ENCODE measurements at regions not wholly inside any gene's neighbourhood (a gene's known extent, or its start where the extent isn't known, plus 50 kb on each side); places are given as distances from the start of the nearest gene placed in this dataset.

GRCh38 chr16:16956376-16956775, 514.4 kb downstream of the XYLT1 start:
- TF ChIP-seq CTCF (IDR thresholded peaks at IDR 0.05) (no peak), POLR2A (IDR thresholded peaks at IDR 0.05) (no peak)

Measured in body of pancreas (tissue), 4 donors.